ENCODE measurements at regions not wholly inside any gene's neighbourhood (a gene's known extent, or its start where the extent isn't known, plus 50 kb on each side); places are given as distances from the start of the nearest gene placed in this dataset.

DNA sequence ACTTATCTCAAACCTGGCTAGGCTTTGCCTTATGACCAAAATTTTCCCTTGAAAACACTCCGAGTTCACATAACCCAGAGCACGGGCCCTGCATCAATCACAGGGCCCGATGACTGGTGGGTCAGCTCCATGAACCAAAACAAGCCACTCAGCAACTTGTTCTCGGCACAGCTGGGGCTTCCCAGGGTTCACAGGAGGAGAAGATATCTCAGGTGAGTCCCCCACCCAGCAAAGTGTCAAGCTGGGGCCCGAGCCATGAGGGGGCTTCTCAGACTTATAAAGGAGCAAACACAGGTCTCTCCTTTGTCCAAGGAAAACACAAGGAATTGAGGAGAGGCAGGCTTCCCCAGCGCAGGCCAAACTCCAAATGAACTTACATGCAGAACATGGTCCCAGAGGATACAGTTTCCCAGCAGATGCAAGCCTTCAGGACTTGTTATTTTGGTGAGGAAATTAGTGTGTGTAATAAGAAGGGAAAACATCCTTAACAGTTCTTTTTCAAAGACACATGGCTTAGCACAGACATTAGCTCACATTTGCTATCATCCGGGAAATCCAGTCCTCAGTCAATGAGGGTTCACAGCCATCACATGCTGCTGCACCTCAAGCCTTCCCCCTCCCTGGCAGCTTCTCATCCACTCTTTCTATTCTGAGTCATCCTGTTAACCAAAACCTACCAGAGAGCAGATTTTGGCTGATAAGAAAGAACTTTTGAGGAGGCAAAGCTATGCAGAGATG is 98.1 kb upstream of the NFIA start:
- peak; percentile 39 for DNase-seq (ENCODE audit: low spot score)

DNA sequence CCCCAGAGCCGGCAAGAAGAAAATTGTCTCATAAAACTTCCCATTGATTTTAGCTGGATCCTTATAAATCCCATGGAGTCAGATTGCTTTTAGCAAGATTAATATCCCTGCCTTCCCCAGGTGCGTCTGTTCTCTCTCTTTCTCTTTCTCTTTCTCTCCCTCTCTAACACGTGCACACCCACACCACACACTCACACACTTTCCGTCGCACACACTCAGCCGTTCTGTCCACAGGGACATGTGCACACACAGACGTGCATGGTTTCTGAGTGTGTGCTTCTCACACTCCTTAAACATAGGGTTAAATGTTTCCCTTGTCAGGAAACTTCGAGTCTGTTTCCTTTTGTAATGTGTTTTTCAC is 98.7 kb upstream of the NFIA start:
- no peak for DNase-seq (ENCODE audit: low spot score)

DNA sequence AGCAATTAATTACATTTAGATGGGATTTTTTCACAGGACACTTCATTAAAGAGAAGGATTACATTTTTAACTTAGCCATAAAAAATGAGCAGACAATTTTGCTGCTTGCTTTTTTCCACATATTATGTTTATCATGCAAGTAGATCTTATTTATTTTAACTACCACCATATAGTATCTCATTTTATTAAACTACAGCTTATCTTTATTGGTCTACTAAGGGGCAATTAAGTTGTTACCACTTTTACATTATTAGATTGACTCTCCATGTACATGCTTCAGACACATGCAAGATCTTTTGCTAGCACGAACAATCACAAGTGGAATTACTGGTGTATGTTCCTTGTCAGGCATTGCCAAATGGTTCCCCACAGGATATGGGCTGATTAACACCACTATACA is 99.8 kb upstream of the NFIA start:
- DNase-seq (ENCODE audit: low spot score): no peak

DNA sequence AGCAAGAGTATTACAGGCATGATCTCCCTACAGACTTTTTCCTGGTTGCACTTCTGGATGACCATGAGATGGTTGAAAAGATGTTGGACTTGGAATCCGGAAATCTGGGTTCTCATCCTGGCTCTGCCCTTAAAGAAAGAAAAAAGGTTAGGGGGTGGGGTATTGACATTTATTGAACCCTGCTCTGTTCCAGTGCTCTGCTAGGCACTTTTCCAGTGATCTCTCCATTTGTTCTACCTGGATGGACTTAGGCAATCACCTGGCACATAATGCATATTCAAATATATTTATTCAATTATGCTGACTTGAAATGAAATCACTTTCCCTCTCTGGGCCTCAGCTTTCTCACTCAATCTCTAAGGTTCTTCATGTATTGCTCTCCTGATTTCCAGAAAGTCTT is 101.0 kb upstream of the NFIA start:
- DNase-seq (ENCODE audit: low spot score): no peak

DNA sequence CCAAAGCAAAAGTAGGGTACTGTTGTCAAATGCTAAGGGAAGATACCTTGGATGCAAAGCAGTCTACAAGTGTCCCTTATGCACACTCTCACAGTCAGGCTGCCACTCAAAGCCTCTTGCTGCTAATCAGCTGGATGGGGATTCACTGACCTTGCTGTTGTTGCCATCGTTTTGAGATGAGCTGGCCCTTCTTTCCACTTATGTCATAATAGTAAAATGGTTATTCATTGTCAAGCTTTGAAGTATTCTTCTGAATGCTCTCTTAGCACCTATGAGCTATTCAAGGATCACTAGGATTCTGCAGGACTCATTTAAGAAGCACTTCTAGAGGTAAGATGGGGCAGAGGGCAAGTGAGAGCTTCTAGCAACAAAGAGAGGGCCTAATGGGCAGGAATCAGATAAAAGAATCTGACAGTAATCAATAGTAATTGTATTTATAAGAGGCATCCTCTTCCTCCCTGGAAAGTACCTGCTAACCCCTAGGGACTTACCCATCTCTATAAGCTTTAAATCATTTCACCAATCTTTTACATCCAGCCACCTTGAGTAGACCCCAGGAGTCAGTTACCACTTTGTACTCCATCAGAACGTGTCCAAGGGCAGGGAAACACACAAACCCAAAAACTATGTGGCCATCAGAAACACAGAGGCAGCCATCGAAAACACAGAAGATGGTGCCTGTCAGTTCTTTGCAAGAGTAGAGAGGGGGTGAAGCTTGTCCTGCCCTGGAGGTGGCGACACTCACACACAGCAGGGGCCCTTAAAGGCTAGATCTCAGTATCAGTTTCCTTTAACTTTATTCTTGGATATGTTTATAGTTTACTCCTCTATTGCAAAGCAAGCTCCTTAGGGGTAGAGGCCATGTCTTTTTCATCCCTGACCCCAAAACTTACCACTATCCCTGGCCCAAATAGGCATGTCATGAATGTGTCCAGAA is 103.7 kb upstream of the NFIA start:
- DNase-seq (ENCODE audit: low spot score): peak; percentile 18

DNA sequence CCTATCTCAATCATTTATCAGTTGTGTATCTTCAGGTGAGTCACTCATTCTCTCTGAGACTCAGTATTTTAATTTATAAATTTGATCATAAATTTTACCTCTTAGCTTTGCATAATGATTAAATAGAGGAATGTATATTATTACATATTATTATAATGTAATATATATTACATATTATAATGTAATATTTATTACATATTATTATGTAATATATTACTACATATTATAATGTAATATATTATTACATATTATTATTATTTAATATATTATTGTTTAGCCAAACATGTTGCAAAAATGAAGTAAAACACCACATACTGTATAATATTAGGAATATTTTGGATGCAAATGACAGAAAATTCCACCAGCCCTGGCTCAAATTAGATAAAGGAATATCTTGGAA is 104.7 kb upstream of the NFIA start:
- DNase-seq (ENCODE audit: low spot score): no peak

DNA sequence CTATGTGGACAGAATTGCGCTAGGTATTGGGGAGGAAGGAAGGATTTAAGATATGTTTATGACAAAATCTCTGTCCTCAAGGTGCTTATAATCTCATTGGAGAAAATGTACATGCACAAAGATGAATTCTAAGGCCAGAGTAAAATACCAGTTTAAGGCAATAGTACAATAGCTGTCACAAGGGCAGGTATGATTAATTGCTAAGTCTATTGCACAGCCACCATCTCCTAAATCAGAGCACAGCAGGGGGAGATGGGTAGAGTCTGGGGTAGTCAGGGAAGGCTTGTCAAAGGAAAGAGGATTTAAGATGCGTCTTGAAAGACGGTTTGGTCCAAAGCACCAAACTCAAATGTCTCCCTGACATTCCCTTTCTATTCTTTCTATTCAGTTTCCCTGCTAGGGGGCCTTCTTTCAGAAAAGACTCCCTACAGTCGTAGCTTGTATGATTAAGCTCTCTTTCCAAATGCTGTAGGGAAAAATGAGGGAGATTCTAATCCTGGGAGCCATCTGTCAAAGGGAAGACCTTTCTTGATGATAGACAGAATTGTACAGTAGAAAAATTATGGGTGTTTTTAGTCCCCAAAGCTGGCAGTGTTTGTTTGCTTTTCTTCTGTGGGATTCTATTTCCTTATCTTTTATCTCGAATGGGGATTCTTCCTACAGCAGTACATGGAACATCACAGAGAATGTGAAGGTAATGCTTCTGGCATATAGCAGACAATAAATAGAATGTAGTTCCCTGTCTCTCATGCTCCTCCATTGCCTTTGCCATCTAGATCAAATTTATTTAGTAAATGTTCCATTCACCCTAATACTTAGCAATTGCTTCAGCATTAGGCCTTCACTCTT is 107.6 kb upstream of the NFIA start:
- DNase-seq (ENCODE audit: low spot score): no peak

DNA sequence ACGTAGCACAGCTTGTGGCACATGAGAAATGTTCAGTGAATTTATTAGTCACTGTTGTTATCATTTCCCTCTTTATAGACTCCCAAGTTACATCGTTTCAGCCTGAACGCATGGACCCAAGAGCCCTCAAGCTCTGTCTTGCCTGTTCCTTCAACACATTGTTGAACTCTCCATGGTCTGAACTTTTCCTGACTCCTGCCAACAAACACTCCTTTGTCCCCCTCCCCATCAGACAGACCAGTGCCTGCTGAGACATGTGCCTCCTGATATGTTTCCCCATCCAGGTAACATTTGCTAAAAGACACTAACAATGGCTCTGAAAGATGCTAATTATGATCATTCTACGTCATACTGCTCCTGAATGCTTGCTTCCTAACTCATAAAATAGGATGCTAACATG is 108.7 kb upstream of the NFIA start:
- no peak for DNase-seq (ENCODE audit: low spot score)

DNA sequence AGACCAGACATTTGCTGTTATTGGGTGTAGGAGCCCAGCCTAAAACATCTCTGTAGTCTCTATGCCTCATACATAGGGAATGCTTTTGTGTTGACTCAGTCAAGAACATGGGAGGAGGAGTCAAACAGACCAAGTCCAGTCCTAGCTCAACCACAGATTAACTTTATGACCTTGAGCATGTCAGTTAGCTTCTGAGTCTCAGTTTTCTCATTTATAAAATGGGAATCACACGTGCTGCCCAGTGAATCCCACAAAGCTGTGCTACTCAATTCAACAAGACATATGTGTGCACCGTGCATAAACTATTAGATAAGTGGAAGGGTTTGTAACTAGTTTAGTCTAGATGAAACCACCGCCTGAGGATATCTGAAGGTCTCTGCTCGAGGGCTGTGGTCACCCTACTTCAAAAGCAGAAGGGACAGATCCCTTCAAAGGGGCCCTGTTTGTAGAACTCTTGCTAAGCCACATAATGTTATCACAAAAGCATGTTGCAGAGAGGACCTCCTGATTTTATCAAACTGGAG is 109.5 kb upstream of the NFIA start:
- DNase-seq (ENCODE audit: low spot score): no peak

DNA sequence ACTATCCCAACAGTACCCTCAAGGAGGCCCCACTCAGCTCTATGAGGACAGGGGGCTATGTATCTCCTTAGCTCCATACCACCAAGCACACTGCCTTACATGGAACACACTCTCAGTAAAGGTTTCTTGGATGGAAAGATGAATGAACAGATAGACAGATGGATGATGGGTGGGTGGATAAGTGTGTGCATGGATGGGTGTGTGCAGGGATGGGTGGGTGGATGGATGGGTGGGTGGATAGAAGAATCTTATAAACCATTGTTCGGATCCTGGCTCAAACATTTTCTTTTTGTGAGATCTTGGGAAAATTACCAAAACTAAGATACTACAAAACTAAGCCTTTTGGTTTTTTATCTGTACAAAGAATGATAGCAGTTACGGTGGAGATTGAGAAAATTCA is 111.0 kb upstream of the NFIA start:
- DNase-seq (ENCODE audit: low spot score): no peak

DNA sequence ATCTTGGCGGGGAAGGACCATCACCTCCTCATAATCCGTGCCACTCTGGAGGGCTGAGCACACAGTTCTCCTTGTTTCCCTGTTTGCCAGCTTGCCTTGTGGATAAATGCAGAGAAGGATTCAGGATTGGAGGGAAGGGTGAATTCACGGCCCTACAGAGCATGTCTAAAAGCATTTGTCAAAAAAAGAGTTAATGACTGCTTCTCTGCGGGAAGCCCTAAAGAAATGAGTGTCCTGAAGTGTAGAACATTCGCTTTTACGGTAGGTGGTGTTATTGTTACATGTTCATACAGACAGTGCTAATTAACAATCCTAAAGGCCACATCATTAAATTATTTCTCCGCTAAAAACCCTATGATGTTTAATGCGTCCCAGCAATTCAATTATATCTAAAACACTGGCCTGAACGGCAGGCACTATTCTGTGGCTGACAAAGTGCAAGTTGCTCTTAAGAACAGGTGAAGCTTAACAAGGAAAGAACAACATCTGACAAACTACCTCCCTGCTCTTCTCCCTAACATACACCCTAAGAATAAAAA is 112.3 kb upstream of the NFIA start:
- DNase-seq (ENCODE audit: low spot score): no peak

DNA sequence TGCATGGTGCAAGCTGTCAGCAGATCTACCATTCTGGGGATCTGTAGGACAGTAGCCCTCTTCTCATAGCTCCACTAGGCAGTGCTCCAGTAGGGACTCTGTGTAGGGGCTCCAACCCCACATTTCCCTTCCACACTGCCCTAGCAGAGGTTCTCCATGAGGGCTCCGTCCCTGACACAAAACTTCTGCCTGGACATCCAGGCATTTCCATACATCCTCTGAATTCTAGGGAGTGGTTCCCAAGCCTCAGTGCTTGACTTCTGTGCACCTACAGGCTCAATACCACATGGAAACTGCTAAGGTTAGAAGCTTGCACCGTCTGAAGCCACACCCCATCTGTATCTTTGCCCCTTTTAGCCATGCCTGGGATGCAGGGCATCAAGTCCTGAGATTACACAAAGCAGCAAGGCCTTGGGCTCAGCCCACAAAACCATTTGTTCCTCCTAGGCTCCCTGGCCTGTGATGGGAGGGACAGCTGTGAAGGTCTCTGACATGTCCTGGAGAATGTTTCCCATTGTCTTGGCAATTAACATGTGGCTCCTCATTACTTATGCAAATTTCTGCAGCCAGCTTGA is 117.0 kb upstream of the NFIA start:
- DNase-seq (ENCODE audit: low spot score): no peak

DNA sequence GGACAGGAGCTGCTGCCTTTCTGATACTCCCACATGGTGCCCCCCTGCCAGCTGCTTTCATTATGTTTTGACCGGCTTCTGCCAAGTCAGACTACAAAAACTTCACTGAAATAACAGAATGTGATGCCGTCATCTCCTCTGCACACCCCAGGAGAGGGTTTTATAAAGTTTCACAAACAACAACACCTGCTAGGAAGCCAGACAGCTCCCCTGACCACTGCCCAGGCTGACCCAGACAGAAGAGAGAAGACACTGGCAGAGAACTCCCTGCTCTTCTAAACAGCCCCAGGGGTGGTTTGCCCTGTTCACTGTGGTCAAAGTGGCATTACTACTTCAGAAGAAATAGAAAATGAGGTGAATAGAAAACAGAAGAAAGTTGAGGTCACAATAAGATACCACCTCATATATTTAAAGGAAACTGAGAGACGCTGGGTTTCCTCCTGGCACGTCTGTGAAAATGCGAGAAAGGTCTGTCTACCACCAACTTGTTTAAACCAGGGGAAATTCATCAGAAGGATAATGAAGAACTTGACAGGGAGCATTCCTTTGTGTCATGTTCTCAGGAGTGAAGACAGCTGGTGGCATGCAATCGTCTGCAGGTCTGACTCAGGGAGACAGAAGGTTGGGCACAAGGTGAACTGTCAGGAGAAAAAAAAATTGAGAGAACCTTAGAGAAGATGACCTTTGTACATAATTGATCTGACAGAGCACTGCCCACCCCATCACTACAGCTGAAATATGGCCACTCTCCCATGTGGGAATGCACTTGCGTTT is 119.0 kb upstream of the NFIA start:
- DNase-seq (ENCODE audit: low spot score): no peak

DNA sequence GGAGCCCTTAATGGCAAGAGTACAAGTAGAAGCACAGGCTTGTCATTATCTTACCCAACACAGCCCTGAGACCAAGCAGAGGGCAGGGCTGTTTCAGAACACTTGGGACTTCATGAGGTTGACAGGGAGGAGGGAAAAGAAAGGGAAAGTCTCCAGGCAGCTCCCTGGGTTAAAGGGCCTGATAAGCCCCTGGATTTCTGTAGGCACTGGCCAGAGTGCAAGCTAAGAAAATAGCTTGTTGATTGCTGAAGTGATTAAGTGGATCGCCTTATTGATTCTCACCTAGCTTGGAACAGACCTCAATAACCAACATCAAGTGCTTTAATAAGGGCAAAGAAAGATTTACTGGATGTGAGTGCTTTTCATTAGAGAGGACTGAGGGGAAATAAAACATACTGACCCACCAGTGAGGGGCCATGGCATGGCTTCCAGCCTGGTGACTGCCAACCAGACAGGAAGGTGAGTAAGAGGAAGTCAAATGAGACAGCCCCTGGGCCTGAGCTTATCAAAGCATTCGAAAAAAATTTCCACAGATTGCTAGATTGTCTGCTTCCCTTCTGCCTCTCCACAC is 121.4 kb upstream of the NFIA start:
- DNase-seq (ENCODE audit: low spot score): no peak

DNA sequence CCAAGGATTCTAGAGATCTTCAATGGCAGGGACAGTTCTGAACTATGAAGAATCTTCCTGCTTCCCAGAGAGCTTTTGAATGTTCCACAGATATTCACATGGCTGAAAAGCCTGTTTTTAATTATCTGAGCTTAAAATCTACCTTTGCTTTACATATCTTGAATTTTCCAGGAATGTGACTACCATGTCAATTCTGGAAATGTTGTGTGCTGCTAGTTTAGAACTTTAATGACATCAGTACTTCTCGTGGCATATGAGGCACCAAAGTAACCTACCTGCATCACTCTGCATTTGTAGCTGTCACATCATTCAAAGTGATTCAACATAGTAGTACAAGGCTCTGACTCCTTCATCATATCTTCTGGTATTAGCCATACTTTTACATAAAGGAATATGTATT is 122.7 kb upstream of the NFIA start:
- no peak for DNase-seq (ENCODE audit: low spot score)

DNA sequence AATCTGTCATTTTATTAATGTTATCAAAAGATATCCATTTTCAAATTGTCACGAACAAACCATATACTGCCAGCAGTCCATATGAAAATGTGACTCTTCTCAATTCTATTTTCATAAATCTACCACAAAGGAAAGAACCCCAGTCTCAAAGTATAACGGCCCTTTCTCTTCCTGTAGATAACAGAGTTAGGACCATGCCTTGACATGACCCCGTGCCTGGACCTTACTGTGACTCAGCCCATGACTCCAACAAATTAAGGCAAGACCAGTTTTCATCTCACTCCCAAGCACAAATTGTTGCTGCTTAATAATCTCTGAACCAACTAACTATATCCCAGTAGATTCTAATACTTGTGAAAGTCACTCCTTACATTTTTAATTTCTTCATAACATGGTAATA is 124.4 kb upstream of the NFIA start:
- no peak for DNase-seq (ENCODE audit: low spot score)

DNA sequence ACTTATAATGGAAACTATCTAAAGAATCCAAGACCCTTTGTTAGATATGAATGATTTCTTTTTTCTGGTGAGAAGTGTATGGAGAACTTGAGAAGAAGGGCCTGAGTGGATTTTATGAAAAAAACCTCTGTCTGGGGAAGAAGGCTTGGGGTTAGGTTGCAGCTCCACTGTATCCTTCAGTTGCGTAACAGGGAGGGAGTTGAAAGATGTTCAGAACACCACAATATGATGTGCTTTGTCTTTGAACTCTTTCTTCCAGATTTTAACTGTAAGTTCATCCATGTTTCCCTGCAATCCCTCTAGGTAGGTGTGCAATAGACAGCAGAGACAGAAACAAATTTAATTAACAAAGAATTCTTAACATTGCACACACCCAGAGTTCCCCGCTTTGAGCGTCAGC is 125.8 kb upstream of the NFIA start:
- DNase-seq (ENCODE audit: low spot score): no peak

DNA sequence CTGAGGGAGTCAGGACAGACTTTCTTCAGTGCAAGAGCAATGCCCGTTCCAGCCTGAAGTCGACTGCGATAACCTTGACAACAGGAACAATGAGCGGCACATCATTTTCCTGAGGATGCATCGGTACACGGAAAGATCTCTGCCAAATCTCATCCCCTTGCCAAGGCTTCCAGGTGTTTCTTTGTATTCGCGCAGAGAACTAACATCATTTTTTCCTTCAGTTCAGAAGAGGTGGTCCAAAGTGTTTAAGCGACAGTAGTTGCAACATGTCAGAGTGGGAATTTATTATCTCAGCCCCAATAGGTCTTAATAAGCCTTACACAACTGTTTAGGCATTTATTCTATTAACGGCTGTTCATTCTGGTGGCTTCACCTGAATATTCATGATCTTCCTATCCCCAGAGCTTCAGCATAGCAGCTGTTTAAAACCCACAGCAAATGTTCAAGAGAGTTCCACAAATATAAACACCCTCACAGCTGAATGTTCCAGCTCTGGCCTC is 129.7 kb upstream of the NFIA start:
- no peak for DNase-seq (ENCODE audit: low spot score)

DNA sequence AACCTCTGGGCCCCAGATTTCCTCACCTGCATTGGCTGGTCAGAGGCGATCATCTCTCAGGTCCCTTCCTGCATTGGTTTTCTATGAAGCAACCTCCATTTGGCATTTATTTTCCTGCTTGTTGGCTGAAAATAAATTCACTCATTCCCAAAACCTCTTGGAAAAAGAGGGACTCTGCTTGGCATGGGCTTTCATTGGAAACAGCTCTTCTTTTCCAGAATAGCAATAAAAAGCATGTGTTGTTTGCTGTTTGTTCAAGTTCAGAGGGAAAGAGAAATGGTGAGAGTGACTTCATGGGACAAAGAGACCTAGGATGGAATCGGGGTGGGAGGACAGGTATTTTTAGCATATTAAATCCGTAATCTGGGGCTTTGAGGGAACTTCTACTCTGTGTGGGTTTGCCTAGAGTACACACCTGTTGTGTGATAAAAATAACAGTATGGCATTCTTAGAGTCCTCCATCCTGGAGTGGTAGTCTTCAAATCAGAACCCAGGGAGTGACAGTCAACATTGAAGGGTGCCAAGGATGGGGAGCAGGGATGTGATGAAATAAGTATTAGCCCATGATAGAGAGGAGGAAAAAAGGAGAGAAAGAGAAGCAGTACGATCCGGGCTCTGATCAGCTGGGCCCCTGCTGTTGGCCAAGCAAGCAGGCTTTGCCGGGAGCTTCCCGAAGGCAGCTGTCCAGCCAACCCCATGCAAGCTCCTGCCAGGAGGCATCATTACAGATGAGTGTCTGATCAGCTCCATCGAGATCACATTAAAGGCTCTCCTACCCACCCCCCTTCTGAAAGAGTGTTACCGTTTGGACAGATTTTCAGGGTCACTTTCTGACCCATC is 131.9 kb upstream of the NFIA start:
- DNase-seq (ENCODE audit: low spot score): no peak

DNA sequence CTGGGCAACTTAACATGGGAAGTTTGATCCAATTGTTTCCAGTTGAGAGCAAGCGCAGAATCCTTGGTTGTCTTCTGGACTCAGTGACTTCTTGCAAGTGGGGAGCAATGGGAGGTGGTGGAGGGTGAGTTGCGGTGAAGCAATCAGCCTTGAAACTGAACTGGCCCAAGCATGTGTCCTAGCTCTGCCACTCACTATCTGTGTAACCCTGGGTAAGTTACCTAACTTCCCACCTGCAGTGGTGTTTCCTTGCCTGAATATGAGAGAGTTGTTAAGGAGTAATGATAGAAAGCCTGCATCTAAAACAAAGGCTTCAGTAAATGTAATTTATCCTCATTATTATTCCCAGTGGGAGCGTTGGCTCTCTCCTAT is 132.5 kb upstream of the NFIA start:
- DNase-seq (ENCODE audit: low spot score): no peak

All from activated CD4-positive, alpha-beta T cell treated with anti-CD3 and anti-CD28 coated beads, Interleukin-2, Interleukin-4, amounts not matched to agents 100 ng/mL and 50 ng/mL, durations not matched to agents 16 hours and 8 hours (primary cell).